SK-MEL-5 (cell line): ENCODE measurements at regions not wholly inside any gene's neighbourhood (a gene's known extent, or its start where the extent isn't known, plus 50 kb on each side); places are given as distances from the start of the nearest gene placed in this dataset.
"Not testable (repeated sequence)": the region's sequence is repeated elsewhere in the genome, so short reads cannot be mapped to it uniquely, and the experiment has no call there.

ENCODE experiments used
- DNase-seq: peaks from one replicate; pipeline ENCODE4 v3.0.0-alpha.2; 2016; ENCODE audit warnings: low read depth, low spot score
- in situ Hi-C: cut with HindIII; loops from 2 replicates; pipeline ENCODE4 v1.10.0; 2016; ENCODE audit warnings: low sequenced_read_pairs, high pct_unique_total_duplicates, low pct_unique_long_range_greater_than_20kb

- in situ Hi-C loops, DNase-seq: not testable (repeated sequence)
Measured at GRCh38 chr3:27635006-27635405, 87.1 kb downstream of the EOMES start.

- in situ Hi-C loops = no loop called here
Measured at GRCh38 chr3:27633224-27633545, 88.9 kb downstream of the EOMES start.

GRCh38 chr3:27632431-27633223 lies 89.5 kb downstream of the EOMES start:
- peak; percentile 29 for DNase-seq
- in situ Hi-C loops = no loop called here

More at GRCh38 chr3:27633224-27633545, 88.9 kb downstream of the EOMES start:
- peak; percentile 59 for DNase-seq

- DNase-seq = no peak
- in situ Hi-C loops = no loop called here
Measured at GRCh38 chr3:27630885-27631284, 91.2 kb downstream of the EOMES start.

- no peak for DNase-seq
- in situ Hi-C loops = no loop called here
Measured at GRCh38 chr3:27629366-27629765, 92.8 kb downstream of the EOMES start.

GRCh38 chr3:27628026-27628750 lies 93.9 kb downstream of the EOMES start:
- DNase-seq = no peak
- in situ Hi-C loops = no loop called here

GRCh38 chr3:27626596-27627118 lies 95.5 kb downstream of the EOMES start:
- in situ Hi-C loops = no loop called here
- no peak for DNase-seq

- DNase-seq = no peak
- in situ Hi-C loops = no loop called here
Measured at GRCh38 chr3:27625864-27626263, 96.3 kb downstream of the EOMES start.

GRCh38 chr3:27623085-27623753 lies 98.9 kb downstream of the EOMES start:
- DNase-seq = no peak
- in situ Hi-C loops = no loop called here

GRCh38 chr3:27617552-27617951 lies 104.6 kb downstream of the EOMES start:
- in situ Hi-C loops = no loop called here
- DNase-seq = no peak

- DNase-seq = no peak
Measured at GRCh38 chr3:27616031-27616430, 106.1 kb downstream of the EOMES start.

GRCh38 chr3:27615555-27615954 lies 106.6 kb downstream of the EOMES start:
- in situ Hi-C loops = no loop called here
- DNase-seq = no peak

More at GRCh38 chr3:27616031-27616430, 106.1 kb downstream of the EOMES start:
- in situ Hi-C loops = no loop called here

- in situ Hi-C loops = no loop called here
- no peak for DNase-seq
Measured at GRCh38 chr3:27614592-27614991, 107.5 kb downstream of the EOMES start.

- DNase-seq = no peak
- in situ Hi-C loops = no loop called here
Measured at GRCh38 chr3:27613846-27614500, 108.2 kb downstream of the EOMES start.

GRCh38 chr3:27610800-27611525 lies 111.2 kb downstream of the EOMES start:
- in situ Hi-C loops = no loop called here
- DNase-seq = no peak

GRCh38 chr3:27607370-27607769 lies 114.8 kb downstream of the EOMES start:
- no peak for DNase-seq
- in situ Hi-C loops = no loop called here

- in situ Hi-C loops = no loop called here
- DNase-seq = no peak
Measured at GRCh38 chr3:27606537-27606936, 115.6 kb downstream of the EOMES start.
